Dendritic cell treated with granulocyte-macrophage colony-stimulating factor and Interleukin-4, amounts not matched to agents 40 ng/mL and 50 ng/mL, for 4 days (primary cell): ENCODE measurements at regions not wholly inside any gene's neighbourhood (a gene's known extent, or its start where the extent isn't known, plus 50 kb on each side); places are given as distances from the start of the nearest gene placed in this dataset.

Experiments
- H3K27ac Mint-ChIP-seq: one replicate; pipeline ENCODE4 v1.8.0; 2022; ENCODE audit warnings: mild to moderate bottlenecking, mixed read lengths
- H3K27me3 Mint-ChIP-seq: one replicate; pipeline ENCODE4 v1.8.0; 2022; ENCODE audit warnings: mild to moderate bottlenecking, mixed read lengths
- H3K36me3 Mint-ChIP-seq: one replicate; pipeline ENCODE4 v1.8.0; 2022; ENCODE audit warnings: low read depth, mixed read lengths
- H3K4me1 Mint-ChIP-seq: one replicate; pipeline ENCODE4 v1.8.0; 2022; ENCODE audit warnings: low read depth, mixed read lengths
- H3K4me3 Mint-ChIP-seq: one replicate; pipeline ENCODE4 v1.8.0; 2022; ENCODE audit warnings: mild to moderate bottlenecking, moderate library complexity, mixed read lengths
- H3K9me3 Mint-ChIP-seq: one replicate; pipeline ENCODE4 v1.8.0; 2022; ENCODE audit warnings: mixed read lengths
- intact Hi-C: fragments of 100-400 bp; cut with micrococcal nuclease; formaldehyde crosslinking; loops from one replicate; pipeline ENCODE4 v1.15.0; 2022

GRCh38 chr11:97989121-97989520 lies 1031.6 kb upstream of the CNTN5 start:
- intact Hi-C loops, result no loop called here
- H3K27ac Mint-ChIP-seq, result no peak overlapping the region
- H3K4me3 Mint-ChIP-seq, result no peak overlapping the region
- no peaks in the 10 kb centered on the region for H3K4me1 Mint-ChIP-seq
- H3K36me3 Mint-ChIP-seq, result no peaks in the 10 kb centered on the region
- peaks cover 20% of the 10 kb centered on the region for H3K9me3 Mint-ChIP-seq
- no peaks in the 10 kb centered on the region for H3K27me3 Mint-ChIP-seq

- intact Hi-C loops, result no loop called here
- no peaks in the 10 kb centered on the region for H3K4me1 Mint-ChIP-seq
- H3K27ac Mint-ChIP-seq, result no peak overlapping the region
- no peaks in the 10 kb centered on the region for H3K27me3 Mint-ChIP-seq
- no peak overlapping the region for H3K4me3 Mint-ChIP-seq
- H3K9me3 Mint-ChIP-seq, result peaks cover 20% of the 10 kb centered on the region
- no peaks in the 10 kb centered on the region for H3K36me3 Mint-ChIP-seq
These were observed 1030.4 kb upstream of the CNTN5 start for GRCh38 chr11:97990162-97990920.

GRCh38 chr11:97993562-97993961 lies 1027.2 kb upstream of the CNTN5 start:
- Mint-ChIP-seq H3K27ac (no peak overlapping the region), H3K27me3 (no peaks in the 10 kb centered on the region), H3K9me3 (peaks cover 20% of the 10 kb centered on the region), H3K4me1 (no peaks in the 10 kb centered on the region), H3K36me3 (no peaks in the 10 kb centered on the region), H3K4me3 (no peak overlapping the region)
- intact Hi-C loops, result no loop called here

- Mint-ChIP-seq H3K27me3 (no peaks in the 10 kb centered on the region), H3K4me3 (no peak overlapping the region), H3K4me1 (no peaks in the 10 kb centered on the region)
These were observed 1024.9 kb upstream of the CNTN5 start for GRCh38 chr11:97995874-97996273.

GRCh38 chr11:97996762-97997161 lies 1024.0 kb upstream of the CNTN5 start:
- Mint-ChIP-seq H3K4me1 (no peaks in the 10 kb centered on the region), H3K4me3 (no peak overlapping the region), H3K27me3 (no peaks in the 10 kb centered on the region), H3K9me3 (peaks cover 11% of the 10 kb centered on the region), H3K27ac (no peak overlapping the region), H3K36me3 (no peaks in the 10 kb centered on the region)
- intact Hi-C loops, result no loop called here

More at GRCh38 chr11:97995874-97996273, 1024.9 kb upstream of the CNTN5 start:
- Mint-ChIP-seq H3K27ac (no peak overlapping the region), H3K36me3 (no peaks in the 10 kb centered on the region), H3K9me3 (peaks cover 20% of the 10 kb centered on the region)
- intact Hi-C loops, result no loop called here

- H3K4me1 Mint-ChIP-seq, result no peaks in the 10 kb centered on the region
- H3K27me3 Mint-ChIP-seq, result no peaks in the 10 kb centered on the region
- no peak overlapping the region for H3K27ac Mint-ChIP-seq
- no peak overlapping the region for H3K4me3 Mint-ChIP-seq
- H3K36me3 Mint-ChIP-seq, result no peaks in the 10 kb centered on the region
- H3K9me3 Mint-ChIP-seq, result peaks cover 18% of the 10 kb centered on the region
- intact Hi-C loops, result no loop called here
These were observed 1017.0 kb upstream of the CNTN5 start for GRCh38 chr11:98003606-98004371.

GRCh38 chr11:98007072-98007471 lies 1013.7 kb upstream of the CNTN5 start:
- H3K36me3 Mint-ChIP-seq, result no peaks in the 10 kb centered on the region
- H3K27ac Mint-ChIP-seq, result no peak overlapping the region
- peaks cover 20% of the 10 kb centered on the region for H3K9me3 Mint-ChIP-seq
- H3K27me3 Mint-ChIP-seq, result no peaks in the 10 kb centered on the region
- intact Hi-C loops, result no loop called here
- no peak overlapping the region for H3K4me3 Mint-ChIP-seq
- H3K4me1 Mint-ChIP-seq, result no peaks in the 10 kb centered on the region

- H3K9me3 Mint-ChIP-seq, result no peaks in the 10 kb centered on the region
- no peaks in the 10 kb centered on the region for H3K27me3 Mint-ChIP-seq
- intact Hi-C loops, result no loop called here
- no peak overlapping the region for H3K27ac Mint-ChIP-seq
- H3K4me1 Mint-ChIP-seq, result no peaks in the 10 kb centered on the region
- H3K36me3 Mint-ChIP-seq, result no peaks in the 10 kb centered on the region
- no peak overlapping the region for H3K4me3 Mint-ChIP-seq
These were observed 993.1 kb upstream of the CNTN5 start for GRCh38 chr11:98027652-98028051.

- intact Hi-C loops, result no loop called here
- H3K9me3 Mint-ChIP-seq, result peaks cover 13% of the 10 kb centered on the region
- H3K4me1 Mint-ChIP-seq, result no peaks in the 10 kb centered on the region
- no peak overlapping the region for H3K27ac Mint-ChIP-seq
- no peaks in the 10 kb centered on the region for H3K27me3 Mint-ChIP-seq
- no peaks in the 10 kb centered on the region for H3K36me3 Mint-ChIP-seq
- H3K4me3 Mint-ChIP-seq, result no peak overlapping the region
These were observed 990.9 kb upstream of the CNTN5 start for GRCh38 chr11:98029832-98030231.

GRCh38 chr11:98036810-98037209 lies 983.9 kb upstream of the CNTN5 start:
- Mint-ChIP-seq H3K27ac (no peak overlapping the region), H3K9me3 (peaks cover 26% of the 10 kb centered on the region), H3K4me3 (no peak overlapping the region), H3K36me3 (no peaks in the 10 kb centered on the region), H3K4me1 (no peaks in the 10 kb centered on the region), H3K27me3 (no peaks in the 10 kb centered on the region)
- intact Hi-C loops, result no loop called here

GRCh38 chr11:98040061-98040808 lies 980.5 kb upstream of the CNTN5 start:
- Mint-ChIP-seq H3K27ac (no peak overlapping the region), H3K4me1 (no peaks in the 10 kb centered on the region), H3K4me3 (no peak overlapping the region), H3K9me3 (peaks cover 29% of the 10 kb centered on the region), H3K36me3 (no peaks in the 10 kb centered on the region), H3K27me3 (no peaks in the 10 kb centered on the region)
- intact Hi-C loops, result no loop called here

- Mint-ChIP-seq H3K9me3 (peaks cover 36% of the 10 kb centered on the region), H3K27me3 (no peaks in the 10 kb centered on the region), H3K36me3 (no peaks in the 10 kb centered on the region), H3K4me1 (no peaks in the 10 kb centered on the region), H3K27ac (no peak overlapping the region), H3K4me3 (no peak overlapping the region)
- intact Hi-C loops, result no loop called here
These were observed 973.1 kb upstream of the CNTN5 start for GRCh38 chr11:98047647-98048046.

- Mint-ChIP-seq H3K4me3 (no peak overlapping the region), H3K36me3 (no peaks in the 10 kb centered on the region), H3K4me1 (no peaks in the 10 kb centered on the region), H3K27ac (no peak overlapping the region), H3K27me3 (no peaks in the 10 kb centered on the region), H3K9me3 (no peaks in the 10 kb centered on the region)
- intact Hi-C loops, result no loop called here
These were observed 966.9 kb upstream of the CNTN5 start for GRCh38 chr11:98053851-98054250.

GRCh38 chr11:98056945-98057344 lies 963.8 kb upstream of the CNTN5 start:
- intact Hi-C loops, result no loop called here
- Mint-ChIP-seq H3K27ac (no peak overlapping the region), H3K4me3 (no peak overlapping the region), H3K36me3 (no peaks in the 10 kb centered on the region), H3K27me3 (no peaks in the 10 kb centered on the region), H3K4me1 (no peaks in the 10 kb centered on the region), H3K9me3 (peaks cover 2% of the 10 kb centered on the region)
